Loucy (cell line): ENCODE measurements at regions not wholly inside any gene's neighbourhood (a gene's known extent, or its start where the extent isn't known, plus 50 kb on each side); places are given as distances from the start of the nearest gene placed in this dataset.

Experiments
- H2AFZ ChIP-seq: fragments of 200-600 bp; sonication (generic); 2 replicates; pipeline ENCODE4 v1.6.0; 2016; ENCODE audit warnings: antibody characterized with exemption, mild to moderate bottlenecking, low read length, moderate library complexity
- H3F3A ChIP-seq: fragments of 200-600 bp; 2 replicates; pipeline ENCODE4 v1.6.0; 2016; ENCODE audit warnings: antibody characterized with exemption, low read depth, mild to moderate bottlenecking
- H3K27me3 ChIP-seq: fragments of 200-600 bp; sonication (generic); 2 replicates; pipeline ENCODE4 v1.6.1; 2014; ENCODE audit warnings: low read length, mild to moderate bottlenecking; ENCODE audit not compliant: insufficient read depth, poor library complexity, severe bottlenecking
- H3K36me3 ChIP-seq: fragments of 200-600 bp; sonication (generic); 2 replicates; pipeline ENCODE4 v1.6.1; 2016; ENCODE audit warnings: low read length; ENCODE audit not compliant: insufficient read depth
- H3K4me1 ChIP-seq: fragments of 200-600 bp; sonication (generic); 2 replicates; pipeline ENCODE4 v1.5.1; 2014; ENCODE audit warnings: low read length, mild to moderate bottlenecking; ENCODE audit not compliant: insufficient read depth, poor library complexity, severe bottlenecking
- H3K4me2 ChIP-seq: fragments of 200-600 bp; sonication (generic); 2 replicates; pipeline ENCODE4 v1.6.0; 2014; ENCODE audit warnings: antibody characterized with exemption, low read length, low read depth, mild to moderate bottlenecking; ENCODE audit not compliant: poor library complexity, severe bottlenecking
- H3K4me3 ChIP-seq: fragments of 200-600 bp; sonication (generic); 2 replicates; pipeline ENCODE4 v1.5.1; 2014; ENCODE audit warnings: low read length, mild to moderate bottlenecking, mixed read lengths; ENCODE audit not compliant: poor library complexity, severe bottlenecking
- H3K79me2 ChIP-seq: fragments of 200-600 bp; sonication (generic); 2 replicates; pipeline ENCODE4 v1.6.1; 2014; ENCODE audit warnings: low read length; ENCODE audit not compliant: insufficient read depth
- H3K9ac ChIP-seq: fragments of 200-600 bp; sonication (generic); 2 replicates; pipeline ENCODE4 v1.6.0; 2014; ENCODE audit warnings: mild to moderate bottlenecking, low read depth, low read length, moderate library complexity; ENCODE audit not compliant: poor library complexity, severe bottlenecking
- H3K9me2 ChIP-seq: fragments of 200-600 bp; sonication (generic); replicated peaks from 2 replicates; pipeline ENCODE4 v1.6.1; 2016; ENCODE audit warnings: low read depth, low read length, mixed read lengths
- H3K9me3 ChIP-seq: fragments of 200-600 bp; sonication (generic); 2 replicates; pipeline ENCODE4 v1.6.1; 2014; ENCODE audit warnings: mild to moderate bottlenecking, antibody characterized with exemption, low read length, low read depth; ENCODE audit not compliant: insufficient read depth
- H4K20me1 ChIP-seq: fragments of 200-600 bp; sonication (generic); 2 replicates; pipeline ENCODE4 v1.6.0; 2014; ENCODE audit warnings: antibody characterized with exemption, low read length, mild to moderate bottlenecking; ENCODE audit not compliant: insufficient read depth, poor library complexity, severe bottlenecking
- EZH2phosphoT487 ChIP-seq: fragments of 200-600 bp; IDR thresholded peaks from 2 replicates; pipeline ENCODE4 v1.6.1; 2018; ENCODE audit warnings: antibody characterized with exemption, mild to moderate bottlenecking, moderate library complexity, borderline replicate concordance
- TF ChIP-seq, protein P1 (sequence below): fragments of 200-600 bp; sonication (generic); conservative IDR thresholded peaks from 2 replicates; pipeline ENCODE4 v1.5.1; 2014; ENCODE audit warnings: mild to moderate bottlenecking, antibody characterized with exemption, low read length

DNA sequence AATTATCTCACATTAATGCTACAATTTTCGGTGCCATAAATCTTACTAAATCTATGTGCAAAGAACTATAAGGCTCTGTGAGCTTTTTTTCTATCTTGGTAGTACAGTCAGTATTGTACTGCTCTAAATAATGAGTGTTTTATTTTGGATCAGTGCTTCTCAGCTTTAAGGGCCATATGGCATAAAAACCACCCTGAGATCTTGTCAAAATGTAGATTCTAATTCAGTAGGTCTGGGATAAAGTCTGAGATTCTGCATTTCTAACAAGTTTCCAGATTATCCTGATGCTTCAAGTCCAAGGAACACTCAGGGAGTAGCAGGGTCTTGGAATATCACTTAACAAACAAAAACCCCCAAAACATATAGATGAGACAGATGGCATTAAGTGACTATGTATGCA, 486.5 kb downstream of the GRXCR1 start:
- Histone ChIP-seq H3K9ac (no peak overlapping the region), H3K79me2 (no peaks in the 10 kb centered on the region), H3K36me3 (no peaks in the 10 kb centered on the region), H3K27me3 (no peaks in the 10 kb centered on the region), H2AFZ (no peak overlapping the region), H4K20me1 (no peaks in the 10 kb centered on the region), H3K4me2 (no peak overlapping the region), H3K4me1 (no peaks in the 10 kb centered on the region), H3K4me3 (no peak overlapping the region), H3K9me3 (no peaks in the 10 kb centered on the region), H3K9me2 (0 out of 2 replicates have a peak, but pooled peaks cover 3% of the 10 kb centered on the region), H3F3A (no peaks in the 10 kb centered on the region)
- TF ChIP-seq, protein P1, sequence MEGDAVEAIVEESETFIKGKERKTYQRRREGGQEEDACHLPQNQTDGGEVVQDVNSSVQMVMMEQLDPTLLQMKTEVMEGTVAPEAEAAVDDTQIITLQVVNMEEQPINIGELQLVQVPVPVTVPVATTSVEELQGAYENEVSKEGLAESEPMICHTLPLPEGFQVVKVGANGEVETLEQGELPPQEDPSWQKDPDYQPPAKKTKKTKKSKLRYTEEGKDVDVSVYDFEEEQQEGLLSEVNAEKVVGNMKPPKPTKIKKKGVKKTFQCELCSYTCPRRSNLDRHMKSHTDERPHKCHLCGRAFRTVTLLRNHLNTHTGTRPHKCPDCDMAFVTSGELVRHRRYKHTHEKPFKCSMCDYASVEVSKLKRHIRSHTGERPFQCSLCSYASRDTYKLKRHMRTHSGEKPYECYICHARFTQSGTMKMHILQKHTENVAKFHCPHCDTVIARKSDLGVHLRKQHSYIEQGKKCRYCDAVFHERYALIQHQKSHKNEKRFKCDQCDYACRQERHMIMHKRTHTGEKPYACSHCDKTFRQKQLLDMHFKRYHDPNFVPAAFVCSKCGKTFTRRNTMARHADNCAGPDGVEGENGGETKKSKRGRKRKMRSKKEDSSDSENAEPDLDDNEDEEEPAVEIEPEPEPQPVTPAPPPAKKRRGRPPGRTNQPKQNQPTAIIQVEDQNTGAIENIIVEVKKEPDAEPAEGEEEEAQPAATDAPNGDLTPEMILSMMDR, result no peak
- TF ChIP-seq EZH2phosphoT487, result no peak

DNA sequence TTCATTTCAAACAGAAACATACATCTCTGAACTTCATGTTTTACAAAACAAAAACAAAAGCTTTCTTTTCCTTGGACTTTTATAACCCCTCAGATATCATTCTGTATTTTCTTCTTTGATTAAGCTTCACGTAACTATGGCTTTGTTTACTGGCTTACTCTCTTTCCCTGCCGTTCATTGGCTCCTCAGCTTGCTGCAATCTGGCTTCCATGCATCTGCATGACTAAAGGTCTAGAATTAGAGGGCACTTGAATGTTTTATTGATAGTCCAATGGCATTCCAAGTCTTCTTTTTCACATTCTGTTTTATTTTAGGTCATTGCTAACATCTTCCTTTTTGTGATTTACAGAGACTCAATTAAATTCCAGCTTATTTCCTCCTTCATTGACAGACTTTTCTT, 487.6 kb downstream of the GRXCR1 start:
- Histone ChIP-seq H3K27me3 (no peaks in the 10 kb centered on the region), H3K4me1 (no peaks in the 10 kb centered on the region), H2AFZ (no peak overlapping the region), H3K9me2 (0 out of 2 replicates have a peak, but pooled peaks cover 3% of the 10 kb centered on the region), H3K4me3 (no peak overlapping the region), H3K9me3 (no peaks in the 10 kb centered on the region), H3F3A (no peaks in the 10 kb centered on the region), H3K4me2 (no peak overlapping the region), H3K79me2 (no peaks in the 10 kb centered on the region), H3K36me3 (no peaks in the 10 kb centered on the region), H4K20me1 (no peaks in the 10 kb centered on the region), H3K9ac (no peak overlapping the region)
- TF ChIP-seq EZH2phosphoT487, result no peak
- TF ChIP-seq, protein P1, result no peak

DNA sequence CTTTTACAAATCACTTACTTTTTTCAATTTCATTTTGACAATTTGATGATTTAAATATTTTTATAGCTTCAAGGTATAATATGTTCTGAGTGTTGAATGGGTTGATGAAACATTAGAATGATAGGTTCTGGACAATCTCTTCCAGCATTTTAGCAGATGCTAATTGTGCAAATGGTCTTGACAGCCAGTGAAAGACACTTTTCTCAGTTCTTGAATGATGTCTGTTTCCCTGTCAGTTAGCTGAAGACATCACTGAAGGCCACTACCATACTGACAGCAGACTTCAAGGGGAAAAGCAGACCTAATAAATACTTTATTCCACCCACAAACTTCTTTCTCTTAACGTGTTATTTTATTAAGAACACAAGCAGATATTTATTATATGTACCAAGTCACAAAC, 498.6 kb downstream of the GRXCR1 start:
- no peak overlapping the region for H3K4me2 ChIP-seq
- no peaks in the 10 kb centered on the region for H3K9me3 ChIP-seq
- no peaks in the 10 kb centered on the region for H3K36me3 ChIP-seq
- H3K9me2 ChIP-seq, result no peaks in the 10 kb centered on the region
- H2AFZ ChIP-seq, result no peak overlapping the region
- no peaks in the 10 kb centered on the region for H4K20me1 ChIP-seq
- H3K79me2 ChIP-seq, result no peaks in the 10 kb centered on the region
- no peak overlapping the region for H3K4me3 ChIP-seq
- H3K27me3 ChIP-seq, result no peaks in the 10 kb centered on the region
- no peak for TF ChIP-seq EZH2phosphoT487
- TF ChIP-seq, protein P1, result no peak
- no peaks in the 10 kb centered on the region for H3F3A ChIP-seq
- H3K4me1 ChIP-seq, result no peaks in the 10 kb centered on the region
- no peak overlapping the region for H3K9ac ChIP-seq
